Panc1 (cell line): ENCODE measurements at regions not wholly inside any gene's neighbourhood (a gene's known extent, or its start where the extent isn't known, plus 50 kb on each side); places are given as distances from the start of the nearest gene placed in this dataset.

ENCODE experiments used
- CTCF ChIP-seq: fragments of 450-650 bp; IDR thresholded peaks from 2 replicates; pipeline ENCODE4 v1.5.1; 2017; ENCODE audit warnings: mild to moderate bottlenecking
- POLR2AphosphoS5 ChIP-seq: IDR thresholded peaks from 2 replicates; pipeline ENCODE4 v1.6.1; 2012; ENCODE audit warnings: mild to moderate bottlenecking, low read depth, low read length, moderate library complexity
- REST ChIP-seq, 2 experiments: IDR thresholded peaks; 2 replicates each; pipeline ENCODE4 v1.6.1; 2011 to 2012; ENCODE audit warnings: low read depth in 2 of 2, control low read depth in 1 of 2, low read length in 1 of 2, mild to moderate bottlenecking in 1 of 2, moderate library complexity in 1 of 2; ENCODE audit not compliant: insufficient read depth in 1 of 2
- SIN3A ChIP-seq: IDR thresholded peaks from 2 replicates; pipeline ENCODE4 v1.6.1; 2012; ENCODE audit warnings: low read depth, mild to moderate bottlenecking, low read length, moderate library complexity, borderline replicate concordance; ENCODE audit not compliant: insufficient read depth
- TCF7L2 ChIP-seq: IDR thresholded peaks from 2 replicates; pipeline ENCODE4 v1.6.1; 2011; ENCODE audit warnings: mild to moderate bottlenecking, low read depth, low read length, inconsistent platforms

- TF ChIP-seq CTCF = no peak
- no peak for TF ChIP-seq REST (IDR thresholded peaks at IDR 0.05; ENCODE audit: insufficient read depth in 1 of 2, low read depth in 2 of 2, low read length in 1 of 2)
- TF ChIP-seq POLR2AphosphoS5 = no peak
- TF ChIP-seq SIN3A = no peak
- no peak for TF ChIP-seq TCF7L2
These were observed 567.6 kb downstream of the PLCL1 start for GRCh38 chr2:198371921-198372543.
